HCT116 (cell line): ENCODE measurements at regions not wholly inside any gene's neighbourhood (a gene's known extent, or its start where the extent isn't known, plus 50 kb on each side); places are given as distances from the start of the nearest gene placed in this dataset.

ENCODE experiments used
- ATAC-seq: fragments of 200-7000 bp; cut with Tn5 transposase; 2 replicates; pipeline ENCODE4 v1.9.1; 2020; ENCODE audit warnings: mild to moderate bottlenecking, moderate library complexity
- BruUV-seq: library from RNA; stranded (reverse); fragments of 400-500 nt; replicated peaks from 2 replicates; lab custom pipeline; 2021; lab: Mats Ljungman, UMichigan
- CTCF ChIA-PET: fragments of 300-600 bp; sonication (Branson Sonifier 250); formaldehyde crosslinking; loops from one replicate; lab custom pipeline; 2021; ENCODE audit warnings: antibody characterized with exemption; lab: Charles Lee
- POLR2A ChIA-PET: fragments of 300-600, 350-600 bp; sonication (Branson Sonifier 250); formaldehyde crosslinking; loops from one replicate; lab custom pipeline; 2021; ENCODE audit warnings: antibody characterized with exemption; lab: Charles Lee
- RAD21 ChIA-PET, 2 experiments: fragments of 300-600 bp; sonication (Branson Sonifier 250); formaldehyde crosslinking; loops; one replicate each; lab custom pipeline; 2023; ENCODE audit warnings: low total read pairs in 2 of 2; ENCODE audit not compliant: uncharacterized antibody in 2 of 2, unreplicated experiment in 2 of 2, low non-redundant PET in 1 of 2; lab: Charles Lee
- DNase-seq: peaks from one replicate; pipeline ENCODE4 v3.0.0-alpha.2; 2010; ENCODE audit warnings: low read depth, low spot score
- H2AFZ ChIP-seq: fragments of 200-600 bp; shearing (Covaris generic), sonication (generic); 2 replicates; pipeline ENCODE4 v1.6.1; 2017; ENCODE audit warnings: low read depth, mixed run types, mixed read lengths, antibody characterized with exemption, low read length; ENCODE audit not compliant: poor library complexity, severe bottlenecking
- H3K27ac ChIP-seq: 2 replicates; pipeline ENCODE4 v1.5.1; 2012; ENCODE audit warnings: low read depth, low read length
- H3K27me3 ChIP-seq: fragments of 200-600 bp; sonication (generic); 2 replicates; pipeline ENCODE4 v1.6.1; 2016; ENCODE audit warnings: mixed run types, low read length, mixed read lengths; ENCODE audit not compliant: insufficient read depth
- H3K36me3 ChIP-seq, 2 experiments: fragments of 200-500 bp in 1 of 2; fragments of 200-600 bp in 1 of 2; sonication (Bioruptor generic) in 1 of 2; sonication (generic) in 1 of 2; 2 replicates each; pipeline versions ENCODE4 v1.5.1 to v1.6.1; 2014 to 2016; ENCODE audit warnings: low read length in 2 of 2, inconsistent platforms in 1 of 2, mixed read lengths in 1 of 2, mixed run types in 1 of 2; ENCODE audit not compliant: insufficient read depth in 2 of 2, control insufficient read depth in 1 of 2
- H3K4me1 ChIP-seq, 2 experiments: fragments of 200-600 bp in 1 of 2; sonication (generic) in 1 of 2; 2 replicates each; pipeline versions ENCODE4 v1.5.1 to v1.6.1; 2012 to 2017; ENCODE audit warnings: low read length in 2 of 2, inconsistent platforms in 1 of 2, mild to moderate bottlenecking in 1 of 2, mixed read lengths in 1 of 2, mixed run types in 1 of 2, moderate library complexity in 1 of 2; ENCODE audit not compliant: insufficient read depth in 2 of 2, control insufficient read depth in 1 of 2
- H3K4me2 ChIP-seq: fragments of 200-600 bp; sonication (generic); 2 replicates; pipeline ENCODE4 v1.6.1; 2017; ENCODE audit warnings: mixed run types, low read length, mixed read lengths
- H3K4me3 ChIP-seq, 2 experiments: fragments of 200-600 bp in 1 of 2; sonication (generic) in 1 of 2; replicated peaks in 1 of 2; 2 replicates each; pipeline ENCODE4 v1.5.1; 2011 to 2016; ENCODE audit warnings: low read length in 2 of 2, control low read depth in 1 of 2, low read depth in 1 of 2, mild to moderate bottlenecking in 1 of 2, mixed read lengths in 1 of 2, mixed run types in 1 of 2
- H3K79me2 ChIP-seq: fragments of 200-600 bp; sonication (generic); 2 replicates; pipeline ENCODE4 v1.6.1; 2017; ENCODE audit warnings: mild to moderate bottlenecking, mixed run types, low read length, moderate library complexity, mixed read lengths; ENCODE audit not compliant: insufficient read depth
- H3K9ac ChIP-seq: fragments of 200-600 bp; sonication (generic); 2 replicates; pipeline ENCODE4 v1.6.1; 2016; ENCODE audit warnings: low read length, mixed read lengths
- H3K9me2 ChIP-seq: fragments of 200-600 bp; sonication (generic), shearing (Covaris generic); 2 replicates; pipeline ENCODE4 v1.6.1; 2017; ENCODE audit warnings: mixed run types, mild to moderate bottlenecking, moderate library complexity; ENCODE audit not compliant: insufficient read depth
- H3K9me3 ChIP-seq, 2 experiments: fragments of 200-500 bp in 1 of 2; fragments of 200-600 bp in 1 of 2; sonication (Bioruptor generic) in 1 of 2; sonication (generic) in 1 of 2; 2 replicates each; pipeline ENCODE4 v1.6.1; 2014 to 2017; ENCODE audit warnings: low read length in 2 of 2, mixed read lengths in 2 of 2, inconsistent platforms in 1 of 2, low read depth in 1 of 2, mild to moderate bottlenecking in 1 of 2, mixed run types in 1 of 2, moderate library complexity in 1 of 2; ENCODE audit not compliant: control insufficient read depth in 1 of 2, insufficient read depth in 1 of 2
- H4K20me1 ChIP-seq: fragments of 200-600 bp; sonication (generic), shearing (Covaris generic); 2 replicates; pipeline ENCODE4 v1.6.1; 2017; ENCODE audit warnings: mixed run types, mild to moderate bottlenecking, moderate library complexity; ENCODE audit not compliant: insufficient read depth
- ATF3 ChIP-seq: IDR thresholded peaks from 2 replicates; pipeline ENCODE4 v1.6.1; 2012
- CBX3 ChIP-seq: IDR thresholded peaks from 2 replicates; pipeline ENCODE4 v1.6.1; 2012; ENCODE audit warnings: low read depth
- CTCF ChIP-seq, 3 experiments: fragments of 200-600 bp in 1 of 3; sonication (generic) in 1 of 3; IDR thresholded peaks in 2 of 3; conservative IDR thresholded peaks in 1 of 3; 2 replicates each; pipeline ENCODE4 v1.5.1; 2012 to 2017; ENCODE audit warnings: low read depth in 2 of 3, low read length in 2 of 3, antibody characterized with exemption in 1 of 3, borderline replicate concordance in 1 of 3, control low read depth in 1 of 3, mild to moderate bottlenecking in 1 of 3, mixed read lengths in 1 of 3, mixed run types in 1 of 3, moderate library complexity in 1 of 3; ENCODE audit not compliant: insufficient read depth in 1 of 3
- EGR1 ChIP-seq: IDR thresholded peaks from 2 replicates; pipeline ENCODE4 v1.6.1; 2012; ENCODE audit warnings: low read depth
- ELF1 ChIP-seq: IDR thresholded peaks from 2 replicates; pipeline ENCODE4 v1.6.1; 2012; ENCODE audit warnings: low read depth, borderline replicate concordance
- FOSL1 ChIP-seq: IDR thresholded peaks from 2 replicates; pipeline ENCODE4 v1.6.1; 2012; ENCODE audit warnings: low read depth
- JUND ChIP-seq: IDR thresholded peaks from 2 replicates; pipeline ENCODE4 v1.6.1; 2012
- POLR2A ChIP-seq: IDR thresholded peaks from 2 replicates; pipeline ENCODE4 v1.7.0; 2011; ENCODE audit warnings: borderline replicate concordance; ENCODE audit not compliant: insufficient read depth, insufficient read length; ENCODE audit errors: extremely low read depth
- POLR2AphosphoS5 ChIP-seq: IDR thresholded peaks from 2 replicates; pipeline ENCODE4 v1.6.1; 2011; ENCODE audit warnings: mild to moderate bottlenecking, low read depth, low read length, moderate library complexity
- SIN3A ChIP-seq: IDR thresholded peaks from 2 replicates; pipeline ENCODE4 v1.6.1; 2012; ENCODE audit warnings: low read depth
- SP1 ChIP-seq: IDR thresholded peaks from 2 replicates; pipeline ENCODE4 v1.6.1; 2012; ENCODE audit warnings: low read depth
- SRF ChIP-seq: IDR thresholded peaks from 2 replicates; pipeline ENCODE4 v1.6.1; 2012; ENCODE audit warnings: low read depth
- YY1 ChIP-seq: IDR thresholded peaks from 2 replicates; pipeline ENCODE4 v1.6.1; 2011; ENCODE audit warnings: low read length, low read depth, moderate library complexity, mild to moderate bottlenecking; ENCODE audit not compliant: insufficient replicate concordance; ENCODE audit errors: extremely low read depth
- ZBTB33 ChIP-seq: IDR thresholded peaks from 2 replicates; pipeline ENCODE4 v1.6.1; 2011; ENCODE audit warnings: mild to moderate bottlenecking, low read length, moderate library complexity; ENCODE audit not compliant: insufficient replicate concordance; ENCODE audit errors: extremely low read depth
- ZFX ChIP-seq: fragments of 450-650 bp; IDR thresholded peaks from 2 replicates; pipeline ENCODE4 v1.6.1; 2017
- ZNF274 ChIP-seq: fragments of 200-500 bp; sonication (Bioruptor generic); IDR thresholded peaks from 2 replicates; pipeline ENCODE4 v1.6.1; 2014; ENCODE audit warnings: mild to moderate bottlenecking, low read depth, low read length, inconsistent platforms
- intact Hi-C: fragments of 100-400 bp; cut with micrococcal nuclease; formaldehyde crosslinking; loops from 2 replicates; pipeline ENCODE4 v1.10.0; 2022

GRCh38 chr9:11142965-11143738, 530.4 kb upstream of the PTPRD start:
- Histone ChIP-seq H4K20me1 (no peaks in the 10 kb centered on the region), H3K4me2 (no peak overlapping the region), H3K4me1 (no peaks in the 10 kb centered on the region), H3K79me2 (no peaks in the 10 kb centered on the region), H3K9ac (no peak overlapping the region), H3K4me3 (no peak overlapping the region), H2AFZ (no peak overlapping the region), H3K9me2 (no peaks in the 10 kb centered on the region), H3K27ac (no peak overlapping the region), H3K27me3 (no peaks in the 10 kb centered on the region), H3K9me3 (peaks cover 8 to 10% of the 10 kb centered on the region in 2 experiments; a peak in 3 of 4 replicates), H3K36me3 (no peaks in the 10 kb centered on the region)
- no peak for DNase-seq
- POLR2A ChIA-PET: no interaction called here
- CTCF ChIA-PET: no interaction called here
- BruUV-seq: no TSS peak
- RAD21 ChIA-PET: no interaction called here
- ATAC-seq: no peak
- no peak for TF ChIP-seq SP1
- TF ChIP-seq ELF1: no peak
- TF ChIP-seq ZBTB33: no peak
- no peak for TF ChIP-seq SIN3A
- no peak for TF ChIP-seq POLR2AphosphoS5
- no peak for TF ChIP-seq CTCF (IDR thresholded peaks at IDR 0.05 in 2 of 3, conservative IDR thresholded peaks at IDR 0.05 in 1 of 3; ENCODE audit: borderline replicate concordance in 1 of 3, insufficient read depth in 1 of 3, low read depth in 2 of 3, low read length in 2 of 3)
- no peak for TF ChIP-seq EGR1
- TF ChIP-seq POLR2A: no peak
- TF ChIP-seq ZFX: no peak
- no peak for TF ChIP-seq ATF3
- TF ChIP-seq CBX3: no peak
- no peak for TF ChIP-seq FOSL1
- no peak for TF ChIP-seq YY1
- no peak for TF ChIP-seq JUND
- TF ChIP-seq SRF: no peak
- TF ChIP-seq ZNF274: no peak
- intact Hi-C loops: no loop called here
